HepG2 (cell line): ENCODE measurements at regions not wholly inside any gene's neighbourhood (a gene's known extent, or its start where the extent isn't known, plus 50 kb on each side); places are given as distances from the start of the nearest gene placed in this dataset.

Source experiments
- ATAC-seq: fragments of 200-7000 bp; cut with Tn5 transposase; 3 replicates; pipeline ENCODE4 v1.9.1; 2020; ENCODE audit warnings: mild to moderate bottlenecking, moderate library complexity
- BruUV-seq: library from RNA; stranded (reverse); fragments of 400-500 nt; replicated peaks from 2 replicates; lab custom pipeline; 2021; lab: Mats Ljungman, UMichigan
- CTCF ChIA-PET: fragments of 300-600 bp; formaldehyde crosslinking; extraction: SDS; loops from one replicate; lab custom pipeline; 2021; ENCODE audit warnings: low total read pairs, inconsistent platforms, low intra/inter-chr PET ratio; lab: Yijun Ruan, JAX
- POLR2A ChIA-PET: fragments of 350-600 bp; sonication (Branson Sonifier 250); formaldehyde crosslinking; loops from one replicate; lab custom pipeline; 2020; ENCODE audit warnings: antibody characterized with exemption, inconsistent platforms; lab: Yijun Ruan, JAX
- DNase-seq: peaks from one replicate; pipeline ENCODE4 v3.0.0-alpha.2; 2015; ENCODE audit warnings: low spot score
- FAIRE-seq: peaks from 3 replicates; lab custom pipeline; 2011; peaks lifted over from hg19 to GRCh38; lab: Jason Lieb, UNC
- H2AFZ ChIP-seq: one replicate; pipeline ENCODE4 v1.6.1; 2011; ENCODE audit warnings: low read length, inconsistent platforms
- H3K27ac ChIP-seq: fragments of 300-600 bp; 3 replicates; pipeline ENCODE4 v1.8.0; 2011; ENCODE audit warnings: mixed run types, mild to moderate bottlenecking, mixed read lengths, low read length, inconsistent platforms; ENCODE audit not compliant: insufficient read depth; ENCODE audit errors: extremely low read length
- H3K27me3 ChIP-seq, 2 experiments: fragments of 200-600 bp in 1 of 2; 2 replicates in 1 of 2; 3 replicates in 1 of 2; pipeline versions ENCODE4 v1.6.0 to v1.8.0; 2011; ENCODE audit warnings: low read length in 2 of 2, mild to moderate bottlenecking in 2 of 2, moderate library complexity in 2 of 2, inconsistent platforms in 1 of 2; ENCODE audit not compliant: insufficient read depth in 2 of 2, control insufficient read depth in 1 of 2
- H3K36me3 ChIP-seq, 2 experiments: fragments of 200-600 bp in 1 of 2; replicated peaks in 1 of 2; 2 replicates in 1 of 2; 3 replicates in 1 of 2; pipeline versions ENCODE4 v1.5.1 to v1.8.0; 2011; ENCODE audit warnings: low read length in 2 of 2, inconsistent platforms in 1 of 2; ENCODE audit not compliant: insufficient read depth in 2 of 2, control insufficient read depth in 1 of 2
- H3K4me1 ChIP-seq: 2 replicates; pipeline ENCODE4 v1.5.1; 2012; ENCODE audit warnings: low read length, inconsistent platforms; ENCODE audit not compliant: insufficient read depth
- H3K4me2 ChIP-seq: 2 replicates; pipeline ENCODE4 v1.6.0; 2011; ENCODE audit warnings: low read depth, low read length, inconsistent platforms
- H3K4me3 ChIP-seq, 3 experiments: fragments of 200-600 bp in 1 of 3; sonication (generic), shearing (Covaris generic) in 1 of 3; replicated peaks in 1 of 3; 2 replicates each; pipeline ENCODE4 v1.5.1; 2011 to 2016; ENCODE audit warnings: low read length in 3 of 3, inconsistent platforms in 2 of 3, low read depth in 2 of 3, mild to moderate bottlenecking in 2 of 3, control low read depth in 1 of 3, mixed read lengths in 1 of 3; ENCODE audit not compliant: insufficient read depth in 1 of 3
- H3K79me2 ChIP-seq: one replicate; pipeline ENCODE4 v1.6.1; 2011; ENCODE audit warnings: low read length, inconsistent platforms; ENCODE audit not compliant: insufficient read depth
- H3K9ac ChIP-seq: 2 replicates; pipeline ENCODE4 v1.6.0; 2011; ENCODE audit warnings: mild to moderate bottlenecking, low read depth, low read length, inconsistent platforms; ENCODE audit not compliant: insufficient read depth
- H3K9me3 ChIP-seq: 2 replicates; pipeline ENCODE4 v1.5.1; 2012; ENCODE audit warnings: mild to moderate bottlenecking, low read length
- H4K20me1 ChIP-seq: 2 replicates; pipeline ENCODE4 v1.6.0; 2011; ENCODE audit warnings: inconsistent platforms, mild to moderate bottlenecking, low read length, moderate library complexity; ENCODE audit not compliant: insufficient read depth
- HNF4G ChIP-seq, 2 experiments: sonication (generic) in 1 of 2; formaldehyde crosslinking in 1 of 2; IDR thresholded peaks; 2 replicates each; pipeline versions ENCODE4 v1.4.0 to v1.6.1; 2011 to 2020; ENCODE audit warnings: borderline replicate concordance in 2 of 2, low read depth in 2 of 2, mild to moderate bottlenecking in 2 of 2, low read length in 1 of 2, missing genetic modification reagents in 1 of 2, moderate library complexity in 1 of 2
- KDM2A ChIP-seq: sonication (generic); formaldehyde crosslinking; IDR thresholded peaks from 2 replicates; pipeline ENCODE4 v1.4.0; 2020; ENCODE audit warnings: low read depth, missing genetic modification reagents, borderline replicate concordance
- MIXL1 ChIP-seq: IDR thresholded peaks from 2 replicates; pipeline ENCODE4 v1.6.1; 2016
- SCMH1 ChIP-seq: sonication (generic); formaldehyde crosslinking; IDR thresholded peaks from 2 replicates; pipeline ENCODE4 v1.9.0; 2021; ENCODE audit warnings: missing genetic modification reagents, mild to moderate bottlenecking, borderline replicate concordance
- ZNF12 ChIP-seq: sonication (generic); formaldehyde crosslinking; IDR thresholded peaks from 2 replicates; pipeline ENCODE4 v1.5.0; 2020; ENCODE audit warnings: missing genetic modification reagents
- ZNF143 ChIP-seq: sonication (generic); formaldehyde crosslinking; IDR thresholded peaks from 2 replicates; pipeline ENCODE4 v1.4.0; 2020; ENCODE audit warnings: missing genetic modification reagents
- ZNF614 ChIP-seq: IDR thresholded peaks from 2 replicates; pipeline ENCODE4 v1.6.1; 2018; ENCODE audit warnings: missing biosample characterization, missing genetic modification reagents, inconsistent platforms, borderline replicate concordance
- ZNF782 ChIP-seq: sonication (generic); formaldehyde crosslinking; IDR thresholded peaks from 2 replicates; pipeline ENCODE4 v1.4.0; 2020; ENCODE audit warnings: missing genetic modification reagents, mild to moderate bottlenecking, borderline replicate concordance
- WGBS: methylation state at CpG from one replicate; pipeline ENCODE4 v1.1.6; 2017; ENCODE audit warnings: low lambda C conversion rate; 5-methylcytosine and 5-hydroxymethylcytosine counted together
- in situ Hi-C: cut with HindIII; loops from 2 replicates; pipeline ENCODE4 v1.10.0; 2017; ENCODE audit warnings: low pct_unique_long_range_greater_than_20kb; ENCODE audit not compliant: extremely low pct_ligation_motif_present
- intact Hi-C: fragments of 100-400 bp; cut with micrococcal nuclease; formaldehyde crosslinking; loops from one replicate; pipeline ENCODE4 v1.10.0; 2022; ENCODE audit not compliant: unreplicated experiment
- TF ChIP-seq, protein P1 (sequence below): sonication (generic); formaldehyde crosslinking; IDR thresholded peaks from 2 replicates; pipeline ENCODE4 v1.5.1; 2020; ENCODE audit warnings: missing genetic modification reagents, mild to moderate bottlenecking, borderline replicate concordance
- TF ChIP-seq, protein P2 (sequence below): IDR thresholded peaks from 2 replicates; pipeline ENCODE4 v1.6.1; 2012; ENCODE audit warnings: inconsistent platforms
- TF ChIP-seq, protein P3 (sequence below): IDR thresholded peaks from 2 replicates; pipeline ENCODE4 v1.6.1; 2016; ENCODE audit warnings: missing compliant biosample characterization, missing genetic modification reagents, borderline replicate concordance
- TF ChIP-seq, protein P4 (sequence below): sonication (generic); formaldehyde crosslinking; IDR thresholded peaks from 2 replicates; pipeline ENCODE4 v1.4.0; 2020; ENCODE audit warnings: missing genetic modification reagents, mild to moderate bottlenecking, borderline replicate concordance
- TF ChIP-seq, protein P5 (sequence below), 2 experiments: sonication (generic) in 1 of 2; formaldehyde crosslinking in 1 of 2; IDR thresholded peaks; 2 replicates each; pipeline versions ENCODE4 v1.4.0 to v1.6.1; 2018 to 2020; ENCODE audit warnings: missing genetic modification reagents in 2 of 2, borderline replicate concordance in 1 of 2, low read depth in 1 of 2, mild to moderate bottlenecking in 1 of 2, missing biosample characterization in 1 of 2

DNA sequence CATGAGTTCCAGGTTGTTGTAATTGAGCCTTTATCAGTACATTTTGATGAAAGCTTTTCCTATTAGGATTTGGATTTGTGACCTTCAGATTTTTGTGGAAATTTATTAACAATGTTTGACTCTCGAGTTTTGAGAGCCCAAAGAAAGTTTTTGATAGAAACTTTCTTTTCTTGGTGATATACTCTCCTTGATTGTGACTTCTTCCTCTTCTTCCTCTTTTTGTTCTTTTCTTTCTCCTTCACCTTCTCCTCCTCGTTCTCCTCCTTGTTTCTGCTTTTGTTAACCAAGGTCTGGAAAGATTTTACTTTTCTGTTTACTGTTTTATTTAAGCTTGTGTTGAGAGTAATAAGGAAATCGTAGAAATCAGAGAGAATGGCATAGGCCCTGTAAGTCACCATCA is 182.4 kb downstream of the TRIM27 start (continued):
- TF ChIP-seq, protein P1, sequence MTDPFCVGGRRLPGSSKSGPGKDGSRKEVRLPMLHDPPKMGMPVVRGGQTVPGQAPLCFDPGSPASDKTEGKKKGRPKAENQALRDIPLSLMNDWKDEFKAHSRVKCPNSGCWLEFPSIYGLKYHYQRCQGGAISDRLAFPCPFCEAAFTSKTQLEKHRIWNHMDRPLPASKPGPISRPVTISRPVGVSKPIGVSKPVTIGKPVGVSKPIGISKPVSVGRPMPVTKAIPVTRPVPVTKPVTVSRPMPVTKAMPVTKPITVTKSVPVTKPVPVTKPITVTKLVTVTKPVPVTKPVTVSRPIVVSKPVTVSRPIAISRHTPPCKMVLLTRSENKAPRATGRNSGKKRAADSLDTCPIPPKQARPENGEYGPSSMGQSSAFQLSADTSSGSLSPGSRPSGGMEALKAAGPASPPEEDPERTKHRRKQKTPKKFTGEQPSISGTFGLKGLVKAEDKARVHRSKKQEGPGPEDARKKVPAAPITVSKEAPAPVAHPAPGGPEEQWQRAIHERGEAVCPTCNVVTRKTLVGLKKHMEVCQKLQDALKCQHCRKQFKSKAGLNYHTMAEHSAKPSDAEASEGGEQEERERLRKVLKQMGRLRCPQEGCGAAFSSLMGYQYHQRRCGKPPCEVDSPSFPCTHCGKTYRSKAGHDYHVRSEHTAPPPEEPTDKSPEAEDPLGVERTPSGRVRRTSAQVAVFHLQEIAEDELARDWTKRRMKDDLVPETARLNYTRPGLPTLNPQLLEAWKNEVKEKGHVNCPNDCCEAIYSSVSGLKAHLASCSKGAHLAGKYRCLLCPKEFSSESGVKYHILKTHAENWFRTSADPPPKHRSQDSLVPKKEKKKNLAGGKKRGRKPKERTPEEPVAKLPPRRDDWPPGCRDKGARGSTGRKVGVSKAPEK (CRISPR knock-in tag), result no peak
- TF ChIP-seq, all 625 proteins: peak for 0

DNA sequence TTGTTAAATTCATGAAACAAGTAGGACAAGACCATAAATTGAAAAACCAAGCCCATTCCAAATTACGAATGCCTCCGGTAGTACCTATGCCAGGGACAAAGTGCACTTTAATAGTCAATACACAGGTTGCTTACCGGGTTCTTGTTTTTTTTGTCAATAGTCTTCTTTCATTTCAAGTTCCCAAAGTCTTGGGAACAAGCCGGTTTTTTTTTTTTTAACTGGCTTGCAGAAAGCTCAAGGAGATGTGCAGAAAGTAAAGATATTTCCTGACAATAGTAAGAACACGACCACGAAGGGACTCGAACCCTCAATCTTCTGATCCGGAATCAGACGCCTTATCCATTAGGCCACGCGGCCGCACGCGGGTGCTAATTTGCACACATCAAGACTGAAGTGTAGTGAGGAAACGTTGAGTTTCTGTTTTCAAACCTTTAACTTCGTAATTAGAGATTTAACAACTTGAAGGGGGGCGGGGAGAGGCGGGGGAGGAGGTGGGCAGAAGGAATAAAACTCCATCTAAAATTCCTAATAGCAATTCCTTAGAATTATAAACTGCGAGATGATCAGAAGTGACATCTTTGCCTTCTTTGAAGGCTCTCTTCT is 181.0 kb downstream of the TRIM27 start:
- ATAC-seq (no peak), DNase-seq (peak; percentile 59), FAIRE-seq (peak; percentile 30)
- 8% methylated on average over 19 of the region's 19 CpGs for WGBS
- Histone ChIP-seq H3K27ac (no peak overlapping the region), H3K9me3 (no peaks in the 10 kb centered on the region), H3K36me3 (no peaks in the 10 kb centered on the region), H3K9ac (no peak overlapping the region), H3K4me2 (peak overlapping the region; percentile 63; the same call in 1 of the 2 replicates), H3K4me3 (peak overlapping the region in 2 of 3 experiments; percentile 2 to 9; a peak in 1 of 6 replicates), H2AFZ (no peak overlapping the region), H3K79me2 (no peaks in the 10 kb centered on the region), H3K4me1 (peaks cover 44% of the 10 kb centered on the region), H4K20me1 (no peaks in the 10 kb centered on the region), H3K27me3 (peaks cover 3 to 34% of the 10 kb centered on the region in 2 experiments; a peak in 3 of 5 replicates)
- in situ Hi-C loops (no loop called here), intact Hi-C loops (no loop called here)
- ChIA-PET POLR2A (interaction anchor here (0.6 to 0.9 kb wide), 2 partner anchors 14 kb away, joined by 3 to 5 read pairs; no protein-coding TSS in a partner anchor), CTCF (no interaction called here)
- BruUV-seq, result no TSS peak
- TF ChIP-seq ZNF12 (CRISPR knock-in tag) (0 out of 2 replicates have a peak, but pooled peaks have one; percentile 20), ZNF614 (CRISPR knock-in tag) (peak; percentile 58; the same call in 1 of the 2 replicates), HNF4G (IDR thresholded peaks at IDR 0.05; ENCODE audit: borderline replicate concordance, low read depth, low read length) (peak; percentile 43; the same call in 1 of the 2 replicates), HNF4G (CRISPR knock-in tag; IDR thresholded peaks at IDR 0.05; ENCODE audit: borderline replicate concordance, low read depth) (no peak), SCMH1 (CRISPR knock-in tag) (no peak), MIXL1 (CRISPR knock-in tag) (peak; percentile 77), ZNF143 (CRISPR knock-in tag) (no peak), KDM2A (peak; percentile 31; the same call in 1 of the 2 replicates), ZNF782 (CRISPR knock-in tag) (no peak)
- TF ChIP-seq, protein P2, sequence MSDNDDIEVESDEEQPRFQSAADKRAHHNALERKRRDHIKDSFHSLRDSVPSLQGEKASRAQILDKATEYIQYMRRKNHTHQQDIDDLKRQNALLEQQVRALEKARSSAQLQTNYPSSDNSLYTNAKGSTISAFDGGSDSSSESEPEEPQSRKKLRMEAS, result peak; percentile 49; the same call in 1 of the 2 replicates
- TF ChIP-seq, protein P3, sequence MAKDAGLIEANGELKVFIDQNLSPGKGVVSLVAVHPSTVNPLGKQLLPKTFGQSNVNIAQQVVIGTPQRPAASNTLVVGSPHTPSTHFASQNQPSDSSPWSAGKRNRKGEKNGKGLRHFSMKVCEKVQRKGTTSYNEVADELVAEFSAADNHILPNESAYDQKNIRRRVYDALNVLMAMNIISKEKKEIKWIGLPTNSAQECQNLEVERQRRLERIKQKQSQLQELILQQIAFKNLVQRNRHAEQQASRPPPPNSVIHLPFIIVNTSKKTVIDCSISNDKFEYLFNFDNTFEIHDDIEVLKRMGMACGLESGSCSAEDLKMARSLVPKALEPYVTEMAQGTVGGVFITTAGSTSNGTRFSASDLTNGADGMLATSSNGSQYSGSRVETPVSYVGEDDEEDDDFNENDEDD (CRISPR knock-in tag), result 0 out of 2 replicates have a peak, but pooled peaks have one; percentile 27
- TF ChIP-seq, protein P4, sequence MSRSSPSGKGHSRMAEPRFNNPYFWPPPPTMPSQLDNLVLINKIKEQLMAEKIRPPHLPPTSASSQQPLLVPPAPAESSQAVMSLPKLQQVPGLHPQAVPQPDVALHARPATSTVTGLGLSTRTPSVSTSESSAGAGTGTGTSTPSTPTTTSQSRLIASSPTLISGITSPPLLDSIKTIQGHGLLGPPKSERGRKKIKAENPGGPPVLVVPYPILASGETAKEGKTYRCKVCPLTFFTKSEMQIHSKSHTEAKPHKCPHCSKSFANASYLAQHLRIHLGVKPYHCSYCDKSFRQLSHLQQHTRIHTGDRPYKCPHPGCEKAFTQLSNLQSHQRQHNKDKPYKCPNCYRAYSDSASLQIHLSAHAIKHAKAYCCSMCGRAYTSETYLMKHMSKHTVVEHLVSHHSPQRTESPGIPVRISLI, result peak; percentile 71; the same call in 1 of the 2 replicates
- TF ChIP-seq, protein P5, sequence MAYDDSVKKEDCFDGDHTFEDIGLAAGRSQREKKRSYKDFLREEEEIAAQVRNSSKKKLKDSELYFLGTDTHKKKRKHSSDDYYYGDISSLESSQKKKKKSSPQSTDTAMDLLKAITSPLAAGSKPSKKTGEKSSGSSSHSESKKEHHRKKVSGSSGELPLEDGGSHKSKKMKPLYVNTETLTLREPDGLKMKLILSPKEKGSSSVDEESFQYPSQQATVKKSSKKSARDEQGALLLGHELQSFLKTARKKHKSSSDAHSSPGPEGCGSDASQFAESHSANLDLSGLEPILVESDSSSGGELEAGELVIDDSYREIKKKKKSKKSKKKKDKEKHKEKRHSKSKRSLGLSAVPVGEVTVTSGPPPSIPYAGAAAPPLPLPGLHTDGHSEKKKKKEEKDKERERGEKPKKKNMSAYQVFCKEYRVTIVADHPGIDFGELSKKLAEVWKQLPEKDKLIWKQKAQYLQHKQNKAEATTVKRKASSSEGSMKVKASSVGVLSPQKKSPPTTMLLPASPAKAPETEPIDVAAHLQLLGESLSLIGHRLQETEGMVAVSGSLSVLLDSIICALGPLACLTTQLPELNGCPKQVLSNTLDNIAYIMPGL (CRISPR knock-in tag; IDR thresholded peaks at IDR 0.05; ENCODE audit: borderline replicate concordance in 1 of 2, low read depth in 1 of 2), result peak; percentile 61 to 80; a peak in 2 of 4 replicates
